ENCODE measurements at regions not wholly inside any gene's neighbourhood (a gene's known extent, or its start where the extent isn't known, plus 50 kb on each side); places are given as distances from the start of the nearest gene placed in this dataset.

GRCh38 chr1:216883518-216883917 lies 160.3 kb upstream of the ESRRG start:
- H3K14ac ChIP-seq (replicated peaks; ENCODE audit: low read depth, low read length): no peak overlapping the region
- no peaks in the 10 kb centered on the region for H3K27me3 ChIP-seq (ENCODE audit: control insufficient read depth, insufficient read depth, low read length)
- H3K18ac ChIP-seq (ENCODE audit: low read depth, low read length): no peak overlapping the region
- H4K5ac ChIP-seq (ENCODE audit: low read depth, low read length): no peak overlapping the region
- H3K9me3 ChIP-seq (ENCODE audit: control insufficient read depth, insufficient read depth, low read length): no peaks in the 10 kb centered on the region
- H3K4ac ChIP-seq (ENCODE audit: low read depth, low read length): no peak overlapping the region
- no peak overlapping the region for H2AFZ ChIP-seq (replicated peaks; ENCODE audit: low read length, poor library complexity)
- ChIA-PET POLR2A (ENCODE audit: unreplicated experiment) (no interaction called here), CTCF (interaction anchor here (1.1 kb wide), 1 partner anchor 9 kb away, joined by 3 read pairs; no protein-coding TSS in a partner anchor)
- H3K27ac ChIP-seq (ENCODE audit: insufficient read depth, low read length): no peak overlapping the region
- no peaks in the 10 kb centered on the region for H3K79me1 ChIP-seq (ENCODE audit: low read depth in 1 of 2, low read length in 2 of 2)
- no peaks in the 10 kb centered on the region for H3K36me3 ChIP-seq (ENCODE audit: control insufficient read depth, insufficient read depth, low read length)
- dilution Hi-C loops (cut with HindIII; ENCODE audit: low sequenced_read_pairs, unreplicated experiment): no loop called here
- no peak overlapping the region for H3K56ac ChIP-seq (ENCODE audit: extremely low read depth, insufficient read depth, low read length)
- intact Hi-C loops (cut with micrococcal nuclease): no loop called here
- no CpG with 5 or more reads among the region's 2 CpGs for WGBS, 2 experiments (ENCODE audit: extremely low coverage in 2 of 2, insufficient read length in 1 of 2)
- no peaks in the 10 kb centered on the region for H3K9me1 ChIP-seq (ENCODE audit: insufficient read depth, low read length)
- H2AK9ac ChIP-seq (replicated peaks; ENCODE audit: low read depth, low read length, poor library complexity): no peak overlapping the region
- in situ Hi-C loops (cut with MboI; ENCODE audit: low sequenced_read_pairs): no loop called here
- H3K4me2 ChIP-seq (ENCODE audit: low read depth, low read length): no peak overlapping the region
- H3K4me3 ChIP-seq (ENCODE audit: insufficient read depth, low read depth, low read length): no peak overlapping the region
- peaks cover 2% of the 10 kb centered on the region; the same call in 1 of the 2 replicates for H3K4me1 ChIP-seq (ENCODE audit: control insufficient read depth, insufficient read depth, low read length)
- H2BK15ac ChIP-seq (ENCODE audit: low read depth, low read length): no peak overlapping the region
- H3K9ac ChIP-seq (ENCODE audit: low read depth, low read length): no peak overlapping the region
- no peak overlapping the region for H2BK120ac ChIP-seq (ENCODE audit: low read depth, low read length)
- H2AK5ac ChIP-seq (ENCODE audit: low read depth, low read length): no peak overlapping the region
- no peak overlapping the region for H4K8ac ChIP-seq (ENCODE audit: low read depth in 2 of 2, low read length in 2 of 2)
- no peaks in the 10 kb centered on the region for H4K20me1 ChIP-seq (ENCODE audit: insufficient read depth, low read length)
- no peak overlapping the region for H4K91ac ChIP-seq (ENCODE audit: insufficient read depth, low read depth, low read length)
- no peak for DNase-seq
- H2BK5ac ChIP-seq (ENCODE audit: low read depth, low read length, poor library complexity, severe bottlenecking): no peak overlapping the region
- H2BK20ac ChIP-seq (ENCODE audit: low read depth, low read length): no peak overlapping the region
- ATAC-seq (ENCODE audit: low read depth): no peak
- TF ChIP-seq RCOR1 (IDR thresholded peaks at IDR 0.05; ENCODE audit: insufficient replicate concordance, low read length) (no peak), BHLHE40 (IDR thresholded peaks at IDR 0.05; ENCODE audit: low read depth, low read length) (no peak), FOS (IDR thresholded peaks at IDR 0.05; ENCODE audit: low read depth, low read length) (no peak), MAFK (IDR thresholded peaks at IDR 0.05; ENCODE audit: low read depth, low read length) (no peak), USF2 (IDR thresholded peaks at IDR 0.05; ENCODE audit: low read depth, low read length) (no peak), NFE2L2 (IDR thresholded peaks at IDR 0.05; ENCODE audit: low read depth, low read length) (no peak), RAD21 (IDR thresholded peaks at IDR 0.05; ENCODE audit: low read length) (no peak), CEBPB (IDR thresholded peaks at IDR 0.05; ENCODE audit: low read depth, low read length) (no peak), MAZ (IDR thresholded peaks at IDR 0.05; ENCODE audit: borderline replicate concordance, low read depth, low read length) (no peak), CHD1 (IDR thresholded peaks at IDR 0.05; ENCODE audit: low read depth, low read length) (no peak), MXI1 (IDR thresholded peaks at IDR 0.05; ENCODE audit: borderline replicate concordance, low read depth, low read length) (no peak), SMC3 (IDR thresholded peaks at IDR 0.05; ENCODE audit: low read depth, low read length) (no peak), RFX5 (IDR thresholded peaks at IDR 0.05; ENCODE audit: low read depth, low read length) (no peak), POLR2A (IDR thresholded peaks at IDR 0.05; ENCODE audit: low read depth, low read length) (no peak)
- TF ChIP-seq, protein P1, sequence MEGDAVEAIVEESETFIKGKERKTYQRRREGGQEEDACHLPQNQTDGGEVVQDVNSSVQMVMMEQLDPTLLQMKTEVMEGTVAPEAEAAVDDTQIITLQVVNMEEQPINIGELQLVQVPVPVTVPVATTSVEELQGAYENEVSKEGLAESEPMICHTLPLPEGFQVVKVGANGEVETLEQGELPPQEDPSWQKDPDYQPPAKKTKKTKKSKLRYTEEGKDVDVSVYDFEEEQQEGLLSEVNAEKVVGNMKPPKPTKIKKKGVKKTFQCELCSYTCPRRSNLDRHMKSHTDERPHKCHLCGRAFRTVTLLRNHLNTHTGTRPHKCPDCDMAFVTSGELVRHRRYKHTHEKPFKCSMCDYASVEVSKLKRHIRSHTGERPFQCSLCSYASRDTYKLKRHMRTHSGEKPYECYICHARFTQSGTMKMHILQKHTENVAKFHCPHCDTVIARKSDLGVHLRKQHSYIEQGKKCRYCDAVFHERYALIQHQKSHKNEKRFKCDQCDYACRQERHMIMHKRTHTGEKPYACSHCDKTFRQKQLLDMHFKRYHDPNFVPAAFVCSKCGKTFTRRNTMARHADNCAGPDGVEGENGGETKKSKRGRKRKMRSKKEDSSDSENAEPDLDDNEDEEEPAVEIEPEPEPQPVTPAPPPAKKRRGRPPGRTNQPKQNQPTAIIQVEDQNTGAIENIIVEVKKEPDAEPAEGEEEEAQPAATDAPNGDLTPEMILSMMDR (conservative IDR thresholded peaks at IDR 0.05; ENCODE audit: low read depth, low read length): no peak
- TF ChIP-seq, protein P2, sequence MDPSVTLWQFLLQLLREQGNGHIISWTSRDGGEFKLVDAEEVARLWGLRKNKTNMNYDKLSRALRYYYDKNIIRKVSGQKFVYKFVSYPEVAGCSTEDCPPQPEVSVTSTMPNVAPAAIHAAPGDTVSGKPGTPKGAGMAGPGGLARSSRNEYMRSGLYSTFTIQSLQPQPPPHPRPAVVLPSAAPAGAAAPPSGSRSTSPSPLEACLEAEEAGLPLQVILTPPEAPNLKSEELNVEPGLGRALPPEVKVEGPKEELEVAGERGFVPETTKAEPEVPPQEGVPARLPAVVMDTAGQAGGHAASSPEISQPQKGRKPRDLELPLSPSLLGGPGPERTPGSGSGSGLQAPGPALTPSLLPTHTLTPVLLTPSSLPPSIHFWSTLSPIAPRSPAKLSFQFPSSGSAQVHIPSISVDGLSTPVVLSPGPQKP (IDR thresholded peaks at IDR 0.05; ENCODE audit: borderline replicate concordance, low read depth, low read length): no peak
- no peak overlapping the region for H3K23ac ChIP-seq (ENCODE audit: low read depth, low read length)
- BruUV-seq (replicated peaks): no TSS peak

Measured in IMR-90 (cell line).